ENCODE measurements at regions not wholly inside any gene's neighbourhood (a gene's known extent, or its start where the extent isn't known, plus 50 kb on each side); places are given as distances from the start of the nearest gene placed in this dataset.

DNA sequence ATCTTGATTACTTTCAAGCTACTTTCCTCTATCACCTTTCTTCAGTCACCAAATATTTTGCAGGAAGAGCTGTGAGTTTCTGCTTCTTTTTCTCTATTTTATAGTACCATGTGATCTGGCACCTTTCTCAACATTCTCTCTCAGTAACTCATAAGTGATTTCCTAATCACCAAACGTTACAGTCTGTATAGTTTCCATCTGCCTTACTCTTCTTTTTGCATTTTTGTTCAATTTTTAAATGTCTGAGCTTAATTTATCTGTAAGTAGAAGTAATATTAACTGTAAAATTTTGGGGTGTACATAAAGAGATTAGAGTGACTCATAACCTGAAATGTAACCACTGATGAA is 422.1 kb upstream of the SYT1 start:
- DNase-seq: no peak
- H3K27me3 ChIP-seq: no peaks in the 10 kb centered on the region
- no peak overlapping the region for H3K27ac ChIP-seq
- peaks cover 0 to 5% of the 10 kb centered on the region in 2 donors for H3K9me3 ChIP-seq
- no peak overlapping the region for H3K4me3 ChIP-seq
- no peaks in the 10 kb centered on the region for H3K36me3 ChIP-seq
- TF ChIP-seq, protein P1, sequence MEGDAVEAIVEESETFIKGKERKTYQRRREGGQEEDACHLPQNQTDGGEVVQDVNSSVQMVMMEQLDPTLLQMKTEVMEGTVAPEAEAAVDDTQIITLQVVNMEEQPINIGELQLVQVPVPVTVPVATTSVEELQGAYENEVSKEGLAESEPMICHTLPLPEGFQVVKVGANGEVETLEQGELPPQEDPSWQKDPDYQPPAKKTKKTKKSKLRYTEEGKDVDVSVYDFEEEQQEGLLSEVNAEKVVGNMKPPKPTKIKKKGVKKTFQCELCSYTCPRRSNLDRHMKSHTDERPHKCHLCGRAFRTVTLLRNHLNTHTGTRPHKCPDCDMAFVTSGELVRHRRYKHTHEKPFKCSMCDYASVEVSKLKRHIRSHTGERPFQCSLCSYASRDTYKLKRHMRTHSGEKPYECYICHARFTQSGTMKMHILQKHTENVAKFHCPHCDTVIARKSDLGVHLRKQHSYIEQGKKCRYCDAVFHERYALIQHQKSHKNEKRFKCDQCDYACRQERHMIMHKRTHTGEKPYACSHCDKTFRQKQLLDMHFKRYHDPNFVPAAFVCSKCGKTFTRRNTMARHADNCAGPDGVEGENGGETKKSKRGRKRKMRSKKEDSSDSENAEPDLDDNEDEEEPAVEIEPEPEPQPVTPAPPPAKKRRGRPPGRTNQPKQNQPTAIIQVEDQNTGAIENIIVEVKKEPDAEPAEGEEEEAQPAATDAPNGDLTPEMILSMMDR (IDR thresholded peaks at IDR 0.05): no peak
- TF ChIP-seq POLR2AphosphoS5 (IDR thresholded peaks at IDR 0.05): no peak
- no peak for TF ChIP-seq POLR2A (IDR thresholded peaks at IDR 0.05)
- in situ Hi-C loops (cut with MboI; ENCODE audit: low pct_ligation_motif_present in 1 of 4, low pct_unique_long_range_greater_than_20kb in 1 of 4, low sequenced_read_pairs in 3 of 4) (no loop called here), intact Hi-C loops (cut with DNase I; ENCODE audit: low total_unique reads) (no loop called here)
- H3K4me1 ChIP-seq: no peaks in the 10 kb centered on the region
- 14 to 33% methylated on average over 1 of the region's 1 CpG for WGBS, 2 donors (ENCODE audit: low coverage in 1 of 2)

DNA sequence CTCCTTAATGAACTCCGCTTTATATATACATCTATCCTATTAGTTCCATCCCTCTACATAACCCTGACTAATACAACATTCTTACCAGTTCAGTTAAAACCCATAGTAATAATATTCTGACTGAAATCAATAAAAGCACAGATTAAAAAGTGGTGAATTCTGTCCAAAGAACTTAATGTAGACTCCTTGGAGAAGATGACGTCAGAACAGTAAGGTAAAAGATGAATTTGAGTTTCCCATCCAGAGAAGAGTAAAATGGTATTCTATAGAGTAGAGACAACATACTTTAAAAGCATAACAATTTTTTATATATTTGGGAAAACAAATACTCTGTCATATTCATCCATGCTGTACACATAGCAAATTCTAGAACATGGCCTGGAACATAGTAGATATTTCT is 418.0 kb upstream of the SYT1 start:
- WGBS, 2 donors (ENCODE audit: low coverage in 1 of 2): 89 to 96% methylated on average over 2 of the region's 2 CpGs
- TF ChIP-seq, protein P1 (IDR thresholded peaks at IDR 0.05): no peak
- TF ChIP-seq EP300 (IDR thresholded peaks at IDR 0.05; ENCODE audit: low read depth) (no peak), POLR2A (IDR thresholded peaks at IDR 0.05) (no peak), POLR2AphosphoS5 (IDR thresholded peaks at IDR 0.05) (no peak)
- Histone ChIP-seq H3K27me3 (no peaks in the 10 kb centered on the region), H3K4me1 (no peaks in the 10 kb centered on the region), H3K36me3 (no peaks in the 10 kb centered on the region), H3K9me3 (no peaks in the 10 kb centered on the region), H3K4me3 (no peak overlapping the region), H3K27ac (no peak overlapping the region)
- no peak for DNase-seq
- in situ Hi-C loops (cut with MboI; ENCODE audit: low pct_ligation_motif_present in 1 of 4, low pct_unique_long_range_greater_than_20kb in 1 of 4, low sequenced_read_pairs in 3 of 4) (no loop called here), intact Hi-C loops (cut with DNase I; ENCODE audit: low total_unique reads) (no loop called here)

DNA sequence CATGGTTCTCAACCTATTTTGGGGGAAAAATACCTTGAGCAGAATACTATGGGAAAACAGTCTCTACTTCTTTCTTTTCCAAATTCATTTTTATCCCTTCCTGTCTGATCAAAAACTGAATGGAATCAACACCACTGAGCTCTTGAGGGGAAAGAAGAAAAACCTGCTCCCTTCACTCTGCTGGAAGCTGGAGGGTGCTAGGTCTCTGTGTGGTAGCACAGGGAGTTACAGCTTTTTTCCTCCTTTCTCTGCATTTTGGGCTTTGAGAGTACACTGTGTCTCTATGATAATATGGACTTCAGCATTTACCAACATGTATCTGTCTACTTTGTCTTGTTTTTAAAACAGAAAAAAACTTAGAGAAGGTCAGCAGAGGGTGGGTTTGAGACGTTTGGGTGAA is 417.2 kb upstream of the SYT1 start:
- Histone ChIP-seq H3K27ac (no peak overlapping the region), H3K27me3 (no peaks in the 10 kb centered on the region), H3K4me3 (no peak overlapping the region), H3K9me3 (no peaks in the 10 kb centered on the region), H3K36me3 (no peaks in the 10 kb centered on the region), H3K4me1 (no peaks in the 10 kb centered on the region)
- DNase-seq: no peak
- in situ Hi-C loops (cut with MboI; ENCODE audit: low pct_ligation_motif_present in 1 of 4, low pct_unique_long_range_greater_than_20kb in 1 of 4, low sequenced_read_pairs in 3 of 4) (no loop called here), intact Hi-C loops (cut with DNase I; ENCODE audit: low total_unique reads) (no loop called here)
- WGBS, 2 donors (ENCODE audit: low coverage in 1 of 2): 43 to 51% methylated on average over 1 of the region's 1 CpG
- TF ChIP-seq, protein P1 (IDR thresholded peaks at IDR 0.05): no peak
- no peak for TF ChIP-seq POLR2A (IDR thresholded peaks at IDR 0.05)

DNA sequence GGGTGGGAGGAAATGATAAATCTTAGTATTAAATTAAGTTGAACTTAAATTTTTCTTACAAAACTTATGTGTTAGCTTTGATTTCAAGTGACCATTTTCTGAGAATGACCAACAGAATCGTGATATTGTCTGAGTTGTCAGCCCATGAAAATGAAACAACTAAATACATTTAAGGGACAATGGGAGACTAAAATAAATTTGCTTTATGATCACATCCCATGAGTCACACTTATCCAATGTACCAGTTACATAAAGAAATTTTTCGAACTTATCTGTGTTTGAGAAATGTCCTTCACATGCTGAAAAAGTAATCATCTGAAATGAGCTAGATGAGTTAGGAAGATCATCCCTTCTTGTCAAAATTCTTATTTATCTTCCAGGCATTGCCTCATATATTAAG is 415.9 kb upstream of the SYT1 start:
- intact Hi-C loops (cut with DNase I; ENCODE audit: low total_unique reads): no loop called here
- no peaks in the 10 kb centered on the region for H3K9me3 ChIP-seq
- WGBS, 2 donors (ENCODE audit: low coverage in 1 of 2): 76 to 78% methylated on average over 2 of the region's 2 CpGs
- TF ChIP-seq POLR2A (IDR thresholded peaks at IDR 0.05) (no peak), EP300 (IDR thresholded peaks at IDR 0.05; ENCODE audit: low read depth) (no peak), POLR2AphosphoS5 (IDR thresholded peaks at IDR 0.05) (no peak)
- TF ChIP-seq, protein P1 (IDR thresholded peaks at IDR 0.05): no peak
- H3K4me3 ChIP-seq: no peak overlapping the region
- no peak for DNase-seq
- in situ Hi-C loops (cut with MboI; ENCODE audit: low pct_ligation_motif_present in 1 of 4, low pct_unique_long_range_greater_than_20kb in 1 of 4, low sequenced_read_pairs in 3 of 4): no loop called here
- no peaks in the 10 kb centered on the region for H3K4me1 ChIP-seq
- H3K36me3 ChIP-seq: no peaks in the 10 kb centered on the region
- H3K27ac ChIP-seq: no peak overlapping the region
- no peaks in the 10 kb centered on the region for H3K27me3 ChIP-seq

Data from transverse colon (tissue), 4 donors.